ENCODE measurements at regions not wholly inside any gene's neighbourhood (a gene's known extent, or its start where the extent isn't known, plus 50 kb on each side); places are given as distances from the start of the nearest gene placed in this dataset.
"Not testable (repeated sequence)": the region's sequence is repeated elsewhere in the genome, so short reads cannot be mapped to it uniquely, and the experiment has no call there.

DNA sequence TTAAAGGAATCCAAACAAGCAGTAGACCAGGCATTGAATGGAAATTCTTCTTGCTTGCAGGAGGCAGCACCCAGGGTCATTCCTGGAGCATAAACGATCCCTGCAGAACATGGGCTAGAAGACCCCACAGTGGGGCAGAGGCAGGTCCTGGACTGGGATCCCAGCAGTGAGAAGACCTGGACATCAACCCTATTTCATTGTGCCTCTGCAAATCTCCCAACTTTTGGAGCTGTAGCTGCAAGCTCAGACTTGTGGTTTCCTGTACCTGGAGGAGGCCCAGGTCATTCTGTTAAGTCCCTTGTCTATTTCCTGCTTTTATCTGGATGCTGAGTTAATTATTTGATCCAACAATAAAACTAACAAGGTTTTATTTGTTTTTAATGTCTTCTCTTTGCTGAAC, 61.7 kb downstream of the CALM1 start:
- Mint-ChIP-seq H3K9me3 (no peaks in the 10 kb centered on the region), H3K36me3 (no peaks in the 10 kb centered on the region)
- ATAC-seq (ENCODE audit: low read depth in 2 of 2) = no peak

DNA sequence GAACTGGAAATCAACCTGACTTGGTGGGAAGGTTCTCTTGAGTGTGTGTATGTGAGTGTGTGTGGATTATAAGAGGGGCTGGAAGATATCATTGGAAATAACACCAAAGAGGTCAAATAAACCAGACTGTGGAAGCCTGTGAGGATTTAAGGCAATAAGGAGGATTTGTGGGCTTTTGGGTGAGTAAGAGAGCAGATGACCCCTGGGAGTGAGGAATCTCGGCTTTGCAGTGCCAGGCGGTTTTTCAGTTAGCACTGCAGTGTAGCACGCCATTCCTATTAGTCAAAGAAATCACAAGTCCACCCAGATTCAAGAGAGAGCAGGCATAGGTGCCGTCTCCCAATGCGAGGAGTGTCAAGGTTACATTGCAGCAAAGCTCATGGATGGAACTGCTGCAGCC, 63.3 kb downstream of the CALM1 start:
- Mint-ChIP-seq H3K4me3 (peak overlapping the region in 1 of 8 donors; percentile 17), H3K27me3 (no peaks in the 10 kb centered on the region)

More for the DNA sequence above, 61.7 kb downstream of the CALM1 start:
- no peak for DNase-seq
- H3K4me3 Mint-ChIP-seq = no peak overlapping the region
- peak overlapping the region in 1 of 6 donors; percentile 20 for H3K27ac Mint-ChIP-seq
- H3K27me3 Mint-ChIP-seq = no peaks in the 10 kb centered on the region
- no peaks in the 10 kb centered on the region for H3K4me1 Mint-ChIP-seq

DNA sequence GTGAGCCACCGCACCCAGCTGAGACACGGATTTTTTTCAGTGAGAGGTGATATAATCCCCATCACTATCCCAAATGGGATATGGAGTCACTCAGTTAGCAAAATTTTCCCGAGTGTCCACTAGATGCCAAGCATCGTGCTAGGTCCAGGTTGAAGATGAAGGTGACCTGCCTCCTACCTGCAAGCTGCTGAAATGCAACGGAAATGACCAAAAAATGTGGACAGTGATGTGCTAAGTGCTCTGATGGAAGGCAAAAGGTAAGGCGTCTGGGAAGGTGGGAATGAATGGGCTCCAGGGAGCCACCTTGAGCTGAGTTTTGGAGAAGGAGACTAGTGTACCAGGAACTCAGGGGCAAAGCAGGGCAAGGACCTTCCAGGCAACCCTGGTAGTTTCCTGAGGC, 64.6 kb downstream of the CALM1 start:
- DNase-seq (no peak), ATAC-seq (ENCODE audit: low read depth in 2 of 2) (no peak)
- no peak overlapping the region for H3K4me3 Mint-ChIP-seq
- peaks cover 0 to 6% (median 0%) of the 10 kb centered on the region in 7 donors for H3K9me3 Mint-ChIP-seq
- no peaks in the 10 kb centered on the region for H3K4me1 Mint-ChIP-seq
- peak overlapping the region in 1 of 6 donors; percentile 6 for H3K27ac Mint-ChIP-seq
- peaks cover 0 to 6% of the 10 kb centered on the region in 2 donors for H3K36me3 Mint-ChIP-seq
- H3K27me3 Mint-ChIP-seq = no peaks in the 10 kb centered on the region

More for the DNA sequence above, 63.3 kb downstream of the CALM1 start:
- no peak for ATAC-seq (ENCODE audit: low read depth in 2 of 2)
- Mint-ChIP-seq H3K27ac (peak overlapping the region in 1 of 6 donors; percentile 0), H3K9me3 (peaks cover 0 to 6% (median 0%) of the 10 kb centered on the region in 7 donors), H3K4me1 (no peaks in the 10 kb centered on the region), H3K36me3 (peaks cover 0 to 6% of the 10 kb centered on the region in 2 donors)
- no peak for DNase-seq

DNA sequence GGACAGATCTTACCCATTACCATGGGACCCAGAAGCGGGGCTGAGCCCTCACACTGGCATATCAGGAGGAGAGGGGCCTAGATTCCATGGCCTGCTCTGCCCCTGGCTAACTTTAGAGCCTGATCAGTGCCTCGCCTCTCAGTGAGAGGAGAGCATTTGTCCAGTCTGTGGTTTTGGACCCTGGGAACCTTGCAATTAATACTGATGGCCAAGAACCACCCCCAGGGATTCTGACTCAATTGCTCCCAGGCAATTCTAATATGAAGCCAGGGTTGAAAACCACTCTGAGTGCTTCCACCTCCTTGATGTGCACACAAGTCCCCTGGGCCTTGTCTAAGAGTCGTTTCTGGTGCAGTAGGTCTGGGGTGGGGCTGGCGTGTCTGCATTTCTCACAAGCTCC, 67.7 kb downstream of the CALM1 start:
- H3K4me3 Mint-ChIP-seq = no peak overlapping the region
- ATAC-seq (ENCODE audit: low read depth in 2 of 2) (no peak), DNase-seq (no peak)
- peaks cover 0 to 5% (median 0%) of the 10 kb centered on the region in 3 donors for H3K27me3 Mint-ChIP-seq
- H3K4me1 Mint-ChIP-seq = no peaks in the 10 kb centered on the region
- no peak overlapping the region for H3K27ac Mint-ChIP-seq
- H3K36me3 Mint-ChIP-seq = peaks cover 3 to 6% of the 10 kb centered on the region in 2 donors
- H3K9me3 Mint-ChIP-seq = peaks cover 4 to 16% (median 10%) of the 10 kb centered on the region in 7 donors

DNA sequence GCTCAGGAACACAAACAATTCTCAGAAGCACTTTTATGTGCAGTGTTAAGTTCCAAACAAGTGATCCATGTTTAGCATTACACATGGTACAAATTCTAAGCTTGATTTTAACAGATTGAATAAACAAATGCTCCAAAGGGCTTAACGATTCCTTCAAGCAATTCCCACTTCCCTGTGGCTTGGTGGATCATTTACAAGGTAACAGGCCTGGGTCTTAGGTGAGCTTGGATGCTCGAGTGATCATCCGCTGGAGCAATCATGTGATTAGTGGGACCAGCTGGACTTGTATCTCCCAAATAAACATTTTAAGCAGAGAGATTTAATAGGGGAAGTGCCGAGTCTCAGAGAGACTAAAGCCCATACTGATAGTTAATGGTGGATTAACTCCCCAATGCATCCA, 70.7 kb downstream of the CALM1 start:
- peaks cover 11 to 16% of the 10 kb centered on the region in 2 donors for H3K36me3 Mint-ChIP-seq
- no peak overlapping the region for H3K27ac Mint-ChIP-seq
- H3K4me1 Mint-ChIP-seq = no peaks in the 10 kb centered on the region
- no peak for DNase-seq
- no peak for ATAC-seq (ENCODE audit: low read depth in 2 of 2)
- H3K4me3 Mint-ChIP-seq = no peak overlapping the region
- peaks cover 8 to 44% (median 20%) of the 10 kb centered on the region in 7 donors for H3K9me3 Mint-ChIP-seq
- H3K27me3 Mint-ChIP-seq = peaks cover 4 to 16% (median 7%) of the 10 kb centered on the region in 3 donors

DNA sequence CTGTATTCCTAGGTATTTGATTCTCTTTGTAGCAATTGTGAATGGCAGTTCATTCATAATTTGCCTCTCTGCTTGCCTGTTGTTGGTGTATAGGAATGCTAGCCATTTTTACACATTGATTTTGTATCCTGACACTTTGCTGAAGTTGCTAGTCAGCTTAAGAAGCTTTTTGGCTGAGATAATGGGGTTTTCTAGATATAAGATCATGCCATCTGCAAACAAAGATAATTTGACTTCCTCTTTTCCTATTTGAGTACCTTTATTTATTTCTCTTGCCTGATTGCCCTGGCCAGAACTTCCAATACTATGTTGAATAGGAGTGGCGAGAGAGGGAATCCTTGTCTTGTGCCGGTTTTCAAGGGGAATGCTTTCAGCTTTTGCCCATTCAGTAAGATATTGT, 72.6 kb downstream of the CALM1 start:
- H3K4me1 Mint-ChIP-seq; DNase-seq; ATAC-seq (ENCODE audit: low read depth in 2 of 2); H3K27ac Mint-ChIP-seq; H3K4me3 Mint-ChIP-seq: not testable (repeated sequence)
- Mint-ChIP-seq H3K27me3 (peaks cover 8 to 22% (median 15%) of the 10 kb centered on the region in 3 donors), H3K36me3 (peaks cover 15 to 27% of the 10 kb centered on the region in 2 donors), H3K9me3 (peaks cover 7 to 63% (median 30%) of the 10 kb centered on the region in 7 donors)

DNA sequence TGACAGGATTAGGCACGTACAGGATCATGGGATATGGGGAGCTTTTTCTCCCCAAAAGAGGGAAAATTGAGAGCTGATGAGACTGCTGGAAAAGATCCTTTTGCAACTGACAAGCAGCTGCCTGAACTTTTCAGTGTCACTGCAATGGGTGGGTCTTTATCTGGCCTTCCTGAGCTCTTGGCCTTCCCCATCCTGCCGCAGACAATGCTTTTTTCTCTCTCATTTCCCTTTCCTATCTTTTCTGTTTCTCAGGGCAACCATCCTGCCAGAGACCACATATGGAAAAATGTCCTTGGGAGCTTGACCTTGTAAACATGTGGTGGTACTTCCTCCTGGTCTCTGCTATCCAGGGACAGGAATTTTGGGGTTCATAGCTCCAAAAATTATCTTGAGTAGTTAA, 75.8 kb downstream of the CALM1 start:
- Mint-ChIP-seq H3K27ac (no peak overlapping the region), H3K9me3 (peaks cover 13 to 91% (median 51%) of the 10 kb centered on the region in 7 donors), H3K4me1 (no peaks in the 10 kb centered on the region), H3K4me3 (no peak overlapping the region), H3K36me3 (peaks cover 23 to 30% of the 10 kb centered on the region in 2 donors), H3K27me3 (peaks cover 8 to 22% (median 15%) of the 10 kb centered on the region in 3 donors)
- ATAC-seq (ENCODE audit: low read depth in 2 of 2) = no peak
- no peak for DNase-seq
